A549 (cell line): ENCODE measurements at regions not wholly inside any gene's neighbourhood (a gene's known extent, or its start where the extent isn't known, plus 50 kb on each side); places are given as distances from the start of the nearest gene placed in this dataset.

Source experiments
- ATAC-seq, 2 experiments: fragments of 200-7000 bp in 1 of 2; fragments of >200 bp in 1 of 2; cut with Nextera tagmentation in 1 of 2; cut with Tn5 transposase in 1 of 2; 3 replicates each; pipeline versions ENCODE4 v1.8.0 to v1.9.1; 2018 to 2020; ENCODE audit warnings: mild to moderate bottlenecking in 1 of 2, moderate library complexity in 1 of 2
- CTCF ChIA-PET: fragments of 300-600 bp; sonication (Branson Sonifier 250); formaldehyde crosslinking; extraction: SDS; loops from one replicate; lab custom pipeline; 2021; ENCODE audit warnings: antibody characterized with exemption, inconsistent platforms; lab: Yijun Ruan, JAX
- POLR2A ChIA-PET: fragments of 350-600 bp; formaldehyde crosslinking; extraction: SDS; loops from one replicate; lab custom pipeline; 2021; ENCODE audit warnings: antibody characterized with exemption, inconsistent platforms; lab: Yijun Ruan, JAX
- DNase-seq, 2 experiments: peaks; one replicate each; pipeline versions ENCODE4 v3.0.0 to v3.0.0-alpha.2; 2011 to 2016; ENCODE audit warnings: low read depth in 1 of 2, low spot score in 1 of 2
- FAIRE-seq: peaks from 2 replicates; lab custom pipeline; 2011; peaks lifted over from hg19 to GRCh38; lab: Jason Lieb, UNC
- H3K27ac ChIP-seq, 2 experiments: fragments of >200 bp; sonication (Bioruptor Twin); formaldehyde crosslinking; 3 replicates each; pipeline ENCODE4 v1.5.1; 2016 to 2017
- H3K4me1 ChIP-seq: fragments of >200 bp; sonication (Bioruptor Twin); formaldehyde crosslinking; 3 replicates; pipeline ENCODE4 v1.6.1; 2016
- H3K4me2 ChIP-seq: fragments of >200 bp; sonication (Bioruptor Twin); formaldehyde crosslinking; 3 replicates; pipeline ENCODE4 v1.6.1; 2016
- H3K4me3 ChIP-seq: fragments of >200 bp; sonication (Bioruptor Twin); formaldehyde crosslinking; 3 replicates; pipeline ENCODE4 v1.5.1; 2016
- H3K9me3 ChIP-seq: fragments of >200 bp; sonication (Bioruptor Twin); formaldehyde crosslinking; 3 replicates; pipeline ENCODE4 v1.6.1; 2016
- CBX2 ChIP-seq: fragments of 200-600 bp; sonication (generic); IDR thresholded peaks from 2 replicates; pipeline ENCODE4 v1.6.1; 2016; ENCODE audit warnings: low read depth, mild to moderate bottlenecking, borderline replicate concordance
- CBX8 ChIP-seq: fragments of 200-600 bp; sonication (generic); IDR thresholded peaks from 2 replicates; pipeline ENCODE4 v1.6.1; 2016
- CHD4 ChIP-seq: fragments of 200-600 bp; sonication (generic); IDR thresholded peaks from 2 replicates; pipeline ENCODE4 v1.6.1; 2016; ENCODE audit warnings: antibody characterized with exemption, mild to moderate bottlenecking, borderline replicate concordance
- EP300 ChIP-seq, 2 experiments: fragments of >200 bp; sonication (Bioruptor Twin); formaldehyde crosslinking; IDR thresholded peaks; 2 replicates in 1 of 2; 3 replicates in 1 of 2; pipeline ENCODE4 v1.6.1; 2016 to 2017
- GATA3 ChIP-seq: IDR thresholded peaks from 2 replicates; pipeline ENCODE4 v1.6.1; 2012; ENCODE audit warnings: borderline replicate concordance
- HOXB13 ChIP-seq: fragments of 250-450 bp; sonication (Bioruptor Pico); IDR thresholded peaks from 2 replicates; pipeline ENCODE4 v1.5.0; 2020; ENCODE audit warnings: low read depth, mild to moderate bottlenecking, moderate library complexity
- JUN ChIP-seq, 2 experiments: fragments of >200 bp; sonication (Bioruptor Twin); formaldehyde crosslinking; IDR thresholded peaks; 2 replicates in 1 of 2; 3 replicates in 1 of 2; pipeline ENCODE4 v1.6.1; 2016 to 2017
- KDM5A ChIP-seq: fragments of 200-600 bp; sonication (generic); IDR thresholded peaks from 2 replicates; pipeline ENCODE4 v1.6.1; 2016; ENCODE audit warnings: antibody characterized with exemption, mild to moderate bottlenecking
- MAZ ChIP-seq: fragments of 150-350 bp; IDR thresholded peaks from 2 replicates; pipeline ENCODE4 v1.6.1; 2014; ENCODE audit warnings: antibody characterized with exemption, low read depth, low read length, borderline replicate concordance
- MYC ChIP-seq: IDR thresholded peaks from 2 replicates; pipeline ENCODE4 v1.6.1; 2012; ENCODE audit warnings: mild to moderate bottlenecking, inconsistent platforms, low read length, improper control_type of control experiment, borderline replicate concordance
- PBX3 ChIP-seq: IDR thresholded peaks from 2 replicates; pipeline ENCODE4 v1.6.1; 2012
- PHF8 ChIP-seq: fragments of 200-600 bp; sonication (generic); IDR thresholded peaks from 2 replicates; pipeline ENCODE4 v1.6.1; 2016; ENCODE audit warnings: low read depth, mild to moderate bottlenecking, antibody characterized with exemption, moderate library complexity, borderline replicate concordance
- RARB ChIP-seq: fragments of 250-450 bp; sonication (Bioruptor Pico); IDR thresholded peaks from 2 replicates; pipeline ENCODE4 v1.8.0; 2021; ENCODE audit warnings: mild to moderate bottlenecking, moderate library complexity
- RCOR1 ChIP-seq: fragments of 150-350 bp; IDR thresholded peaks from 2 replicates; pipeline ENCODE4 v1.6.1; 2014; ENCODE audit warnings: antibody characterized with exemption, low read length, low read depth
- REST ChIP-seq: fragments of 200-600 bp; sonication (generic); IDR thresholded peaks from 2 replicates; pipeline ENCODE4 v1.6.1; 2016; ENCODE audit warnings: antibody characterized with exemption, mild to moderate bottlenecking, moderate library complexity
- RFX5 ChIP-seq: fragments of 450-650 bp; IDR thresholded peaks from 2 replicates; pipeline ENCODE4 v1.7.1; 2014; ENCODE audit warnings: antibody characterized with exemption, mild to moderate bottlenecking, moderate library complexity
- ZNF302 ChIP-seq: fragments of 250-450 bp; sonication (Bioruptor Pico); IDR thresholded peaks from 2 replicates; pipeline ENCODE4 v1.9.0; 2021; ENCODE audit warnings: inconsistent platforms, mild to moderate bottlenecking, moderate library complexity
- ZSCAN20 ChIP-seq: fragments of 250-450 bp; sonication (Bioruptor Pico); IDR thresholded peaks from 2 replicates; pipeline ENCODE4 v1.8.0; 2022; ENCODE audit warnings: mild to moderate bottlenecking, moderate library complexity
- WGBS: methylation state at CpG from one replicate; pipeline ENCODE4 v1.1.6; 2017; ENCODE audit errors: missing lambda C conversion rate; 5-methylcytosine and 5-hydroxymethylcytosine counted together
- TF ChIP-seq, protein P1 (sequence below): fragments of 250-450 bp; sonication (Bioruptor Pico); IDR thresholded peaks from 2 replicates; pipeline ENCODE4 v1.5.0; 2021; ENCODE audit warnings: mild to moderate bottlenecking, moderate library complexity, borderline replicate concordance
- TF ChIP-seq, protein P2 (sequence below): IDR thresholded peaks from 2 replicates; pipeline ENCODE4 v1.6.1; 2012

- no peak for ATAC-seq
- CTCF ChIA-PET = interaction anchor here (0.6 to 1.7 kb wide), 3 partner anchors 27 to 53 kb away, joined by 3 read pairs; no protein-coding TSS in a partner anchor
- TF ChIP-seq RARB (CRISPR knock-in tag) = no peak
- Histone ChIP-seq H3K27ac (no peak overlapping the region), H3K4me3 (no peak overlapping the region), H3K9me3 (0 out of 3 replicates have a peak, but pooled peaks cover 3% of the 10 kb centered on the region), H3K4me2 (no peak overlapping the region), H3K4me1 (no peaks in the 10 kb centered on the region)
- POLR2A ChIA-PET = no interaction called here
- DNase-seq = no peak
- WGBS = 28% methylated on average over 1 of the region's 1 CpG
- no peak for FAIRE-seq
Measured at GRCh38 chr10:33099748-33100147, 141.7 kb upstream of the ITGB1 start.

DNA sequence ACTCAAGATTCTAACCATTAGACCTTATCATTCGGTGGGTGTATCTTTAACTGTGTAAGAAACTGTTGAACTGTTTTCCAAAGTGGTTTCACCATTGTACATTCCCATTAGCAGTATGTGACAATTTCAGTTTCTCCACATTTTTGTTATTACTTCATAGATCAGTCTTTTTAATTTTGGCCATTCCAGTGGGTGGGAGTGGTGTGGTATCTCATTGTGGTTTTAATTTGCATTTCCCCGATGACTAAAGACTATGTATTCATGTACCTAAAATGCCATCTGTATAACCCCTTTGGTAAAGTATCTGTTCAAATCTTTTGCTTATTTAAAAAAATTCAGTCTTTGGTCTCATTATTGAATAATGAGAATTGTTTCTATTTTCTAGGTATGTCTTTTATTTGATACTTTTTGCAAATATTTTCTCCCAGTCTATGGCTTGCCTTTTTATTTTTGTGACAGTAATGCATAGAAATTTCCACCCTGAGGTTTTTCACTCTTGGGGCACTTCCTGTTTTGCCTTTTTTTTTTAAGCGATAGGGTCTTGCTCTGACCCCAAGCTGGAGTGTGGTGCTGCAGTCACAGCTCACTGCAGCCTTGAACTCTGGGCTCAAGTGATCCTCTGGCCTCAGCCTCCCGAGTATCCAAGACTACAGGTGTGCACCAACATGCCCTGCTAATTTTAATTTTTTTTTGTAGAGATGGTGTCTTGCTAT, 141.1 kb upstream of the ITGB1 start:
- Histone ChIP-seq H3K9me3 (0 out of 3 replicates have a peak, but pooled peaks cover 6% of the 10 kb centered on the region), H3K4me1 (no peaks in the 10 kb centered on the region), H3K4me3 (no peak overlapping the region), H3K27ac (no peak overlapping the region), H3K4me2 (no peak overlapping the region)
- TF ChIP-seq ZNF302 (CRISPR knock-in tag) = no peak
- TF ChIP-seq GATA3 = no peak
- TF ChIP-seq RFX5 = no peak
- no peak for TF ChIP-seq JUN (IDR thresholded peaks at IDR 0.05)
- no peak for TF ChIP-seq REST
- TF ChIP-seq CBX2 = no peak
- TF ChIP-seq MAZ = no peak
- TF ChIP-seq, protein P1, sequence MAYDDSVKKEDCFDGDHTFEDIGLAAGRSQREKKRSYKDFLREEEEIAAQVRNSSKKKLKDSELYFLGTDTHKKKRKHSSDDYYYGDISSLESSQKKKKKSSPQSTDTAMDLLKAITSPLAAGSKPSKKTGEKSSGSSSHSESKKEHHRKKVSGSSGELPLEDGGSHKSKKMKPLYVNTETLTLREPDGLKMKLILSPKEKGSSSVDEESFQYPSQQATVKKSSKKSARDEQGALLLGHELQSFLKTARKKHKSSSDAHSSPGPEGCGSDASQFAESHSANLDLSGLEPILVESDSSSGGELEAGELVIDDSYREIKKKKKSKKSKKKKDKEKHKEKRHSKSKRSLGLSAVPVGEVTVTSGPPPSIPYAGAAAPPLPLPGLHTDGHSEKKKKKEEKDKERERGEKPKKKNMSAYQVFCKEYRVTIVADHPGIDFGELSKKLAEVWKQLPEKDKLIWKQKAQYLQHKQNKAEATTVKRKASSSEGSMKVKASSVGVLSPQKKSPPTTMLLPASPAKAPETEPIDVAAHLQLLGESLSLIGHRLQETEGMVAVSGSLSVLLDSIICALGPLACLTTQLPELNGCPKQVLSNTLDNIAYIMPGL = no peak
- no peak for TF ChIP-seq ZSCAN20
- TF ChIP-seq PHF8 = no peak
- no peak for TF ChIP-seq CBX8
- no peak for TF ChIP-seq HOXB13 (CRISPR knock-in tag)
- TF ChIP-seq MYC = no peak
- no peak for TF ChIP-seq PBX3
- TF ChIP-seq RCOR1 = no peak
- TF ChIP-seq, protein P2, sequence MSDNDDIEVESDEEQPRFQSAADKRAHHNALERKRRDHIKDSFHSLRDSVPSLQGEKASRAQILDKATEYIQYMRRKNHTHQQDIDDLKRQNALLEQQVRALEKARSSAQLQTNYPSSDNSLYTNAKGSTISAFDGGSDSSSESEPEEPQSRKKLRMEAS = no peak
- TF ChIP-seq CHD4 = no peak
- no peak for TF ChIP-seq KDM5A
- no peak for TF ChIP-seq EP300 (IDR thresholded peaks at IDR 0.05)
- no peak for ATAC-seq
- CTCF ChIA-PET = interaction anchor here (0.6 to 1.7 kb wide), 2 partner anchors 31 to 54 kb away, joined by 3 read pairs; no protein-coding TSS in a partner anchor
- no peak for FAIRE-seq
- WGBS = 87% methylated on average over 4 of the region's 4 CpGs
- no peak for DNase-seq
- POLR2A ChIA-PET = no interaction called here
